Epithelial cell of esophagus (primary cell): ENCODE measurements at regions not wholly inside any gene's neighbourhood (a gene's known extent, or its start where the extent isn't known, plus 50 kb on each side); places are given as distances from the start of the nearest gene placed in this dataset.

ENCODE experiments used
- DNase-seq: peaks from one replicate; pipeline ENCODE4 v3.0.0; 2010; ENCODE audit warnings: low read depth
- H3K4me3 ChIP-seq: 2 replicates; pipeline ENCODE4 v1.5.1; 2011; ENCODE audit warnings: mild to moderate bottlenecking, low read length, control low read depth
- TF ChIP-seq, protein P1 (sequence below): IDR thresholded peaks from 2 replicates; pipeline ENCODE4 v1.5.1; 2011; ENCODE audit warnings: low read depth, mild to moderate bottlenecking, low read length, control low read depth, inconsistent platforms; ENCODE audit not compliant: insufficient read depth; ENCODE audit errors: missing control alignments

GRCh38 chr18:60981682-60982328 is 351.4 kb upstream of the CDH20 start:
- no peak for DNase-seq

GRCh38 chr18:60982329-60982695 is 350.9 kb upstream of the CDH20 start:
- no peak for DNase-seq
- TF ChIP-seq, protein P1, sequence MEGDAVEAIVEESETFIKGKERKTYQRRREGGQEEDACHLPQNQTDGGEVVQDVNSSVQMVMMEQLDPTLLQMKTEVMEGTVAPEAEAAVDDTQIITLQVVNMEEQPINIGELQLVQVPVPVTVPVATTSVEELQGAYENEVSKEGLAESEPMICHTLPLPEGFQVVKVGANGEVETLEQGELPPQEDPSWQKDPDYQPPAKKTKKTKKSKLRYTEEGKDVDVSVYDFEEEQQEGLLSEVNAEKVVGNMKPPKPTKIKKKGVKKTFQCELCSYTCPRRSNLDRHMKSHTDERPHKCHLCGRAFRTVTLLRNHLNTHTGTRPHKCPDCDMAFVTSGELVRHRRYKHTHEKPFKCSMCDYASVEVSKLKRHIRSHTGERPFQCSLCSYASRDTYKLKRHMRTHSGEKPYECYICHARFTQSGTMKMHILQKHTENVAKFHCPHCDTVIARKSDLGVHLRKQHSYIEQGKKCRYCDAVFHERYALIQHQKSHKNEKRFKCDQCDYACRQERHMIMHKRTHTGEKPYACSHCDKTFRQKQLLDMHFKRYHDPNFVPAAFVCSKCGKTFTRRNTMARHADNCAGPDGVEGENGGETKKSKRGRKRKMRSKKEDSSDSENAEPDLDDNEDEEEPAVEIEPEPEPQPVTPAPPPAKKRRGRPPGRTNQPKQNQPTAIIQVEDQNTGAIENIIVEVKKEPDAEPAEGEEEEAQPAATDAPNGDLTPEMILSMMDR = no peak
- no peak overlapping the region for H3K4me3 ChIP-seq

More at GRCh38 chr18:60981682-60982328, 351.4 kb upstream of the CDH20 start:
- TF ChIP-seq, protein P1 = no peak
- no peak overlapping the region for H3K4me3 ChIP-seq

- H3K4me3 ChIP-seq = no peak overlapping the region
- TF ChIP-seq, protein P1 = no peak
- DNase-seq = no peak
Measured at GRCh38 chr18:60982928-60983327, 350.3 kb upstream of the CDH20 start.

- no peak for DNase-seq
- no peak overlapping the region for H3K4me3 ChIP-seq
- TF ChIP-seq, protein P1 = no peak
Measured at GRCh38 chr18:60984510-60984909, 348.7 kb upstream of the CDH20 start.

DNA sequence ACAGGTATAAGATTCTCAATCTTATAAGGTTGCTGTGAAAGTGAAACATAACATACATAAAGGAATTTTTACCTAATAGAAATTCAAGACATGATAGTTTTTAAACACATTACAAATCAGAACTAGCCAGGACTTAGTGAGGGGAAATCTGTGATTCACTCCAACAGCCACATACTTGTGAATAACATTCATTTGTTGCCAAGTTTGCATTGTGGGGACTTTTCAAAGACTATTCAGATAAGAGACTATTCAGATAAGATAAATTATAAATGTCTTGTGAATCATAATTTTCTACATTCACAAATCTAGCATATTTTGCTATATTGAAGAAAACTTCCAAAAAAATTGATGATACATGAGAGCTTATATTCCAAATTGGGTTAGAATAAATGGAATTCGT is 345.3 kb upstream of the CDH20 start:
- TF ChIP-seq, protein P1 = no peak
- DNase-seq = no peak
- H3K4me3 ChIP-seq = no peak overlapping the region

DNA sequence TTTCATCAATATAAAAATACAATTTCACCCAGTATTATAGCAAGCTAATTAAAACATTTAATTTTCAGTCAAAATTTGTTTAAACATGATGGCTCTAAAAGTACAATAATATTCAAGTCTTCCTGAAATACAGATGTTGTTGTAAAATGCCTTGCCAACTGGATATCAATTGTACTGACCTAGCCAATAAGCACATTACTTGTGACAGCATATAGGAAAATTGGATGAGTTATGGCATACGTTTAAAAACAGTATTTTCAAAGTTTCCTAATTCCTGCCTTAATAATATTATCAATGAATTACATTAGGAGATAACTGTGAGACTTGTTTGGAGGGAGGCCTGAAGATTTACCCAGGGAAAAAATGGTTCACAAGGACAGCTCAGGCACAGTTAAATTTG is 336.9 kb upstream of the CDH20 start:
- TF ChIP-seq, protein P1 = no peak
- DNase-seq = no peak
- H3K4me3 ChIP-seq = no peak overlapping the region

GRCh38 chr18:60996822-60997221 is 336.4 kb upstream of the CDH20 start:
- DNase-seq = no peak
- TF ChIP-seq, protein P1 = no peak
- no peak overlapping the region for H3K4me3 ChIP-seq
